Effector memory CD8-positive, alpha-beta T cell (primary cell): ENCODE measurements at regions not wholly inside any gene's neighbourhood (a gene's known extent, or its start where the extent isn't known, plus 50 kb on each side); places are given as distances from the start of the nearest gene placed in this dataset.
A peak's percentile ranks its signal among the peaks of the same experiment; 100 is the strongest.

Experiments
- ATAC-seq: fragments of 150-1000 bp; cut with Tn5 transposase; replicated peaks from 2 replicates; pipeline ENCODE4 v1.10.0; 2021; ENCODE audit warnings: mild to moderate bottlenecking, moderate library complexity
- DNase-seq, 3 experiments: peaks; one replicate each; pipeline ENCODE4 v3.0.0; 2021
- H3K27ac Mint-ChIP-seq, 2 donors: one replicate each; pipeline ENCODE4 v1.8.0; 2022; ENCODE audit warnings: mild to moderate bottlenecking in 2 of 2, mixed read lengths in 2 of 2, moderate library complexity in 2 of 2
- H3K27me3 Mint-ChIP-seq, 2 donors: one replicate each; pipeline ENCODE4 v1.8.0; 2022; ENCODE audit warnings: mixed read lengths in 2 of 2
- H3K36me3 Mint-ChIP-seq: one replicate; pipeline ENCODE4 v1.8.0; 2022; ENCODE audit warnings: mild to moderate bottlenecking, moderate library complexity, mixed read lengths; ENCODE audit not compliant: insufficient read depth
- H3K4me1 Mint-ChIP-seq, 2 donors: one replicate each; pipeline ENCODE4 v1.8.0; 2022; ENCODE audit warnings: low read depth in 2 of 2, mixed read lengths in 2 of 2
- H3K4me3 Mint-ChIP-seq, 2 donors: one replicate each; pipeline ENCODE4 v1.8.0; 2022; ENCODE audit warnings: mild to moderate bottlenecking in 2 of 2, mixed read lengths in 2 of 2, moderate library complexity in 2 of 2
- H3K9me3 Mint-ChIP-seq, 2 donors: one replicate each; pipeline ENCODE4 v1.8.0; 2022; ENCODE audit warnings: mixed read lengths in 2 of 2

- DNase-seq (no peak), ATAC-seq (no peak)
- Mint-ChIP-seq H3K9me3 (no peaks in the 10 kb centered on the region), H3K4me1 (peaks cover 48 to 49% of the 10 kb centered on the region in 2 donors), H3K27me3 (peaks cover 0 to 8% of the 10 kb centered on the region in 2 donors), H3K27ac (no peak overlapping the region), H3K4me3 (no peak overlapping the region), H3K36me3 (peaks cover 7% of the 10 kb centered on the region)
Measured at GRCh38 chr2:239606741-239607516, 206.1 kb upstream of the HDAC4 start.

GRCh38 chr2:239605976-239606375 lies 205.2 kb upstream of the HDAC4 start:
- H3K4me1 Mint-ChIP-seq: peaks cover 53 to 54% of the 10 kb centered on the region in 2 donors

GRCh38 chr2:239605409-239605808 lies 204.6 kb upstream of the HDAC4 start:
- Mint-ChIP-seq H3K9me3 (no peaks in the 10 kb centered on the region), H3K4me1 (peaks cover 50 to 53% of the 10 kb centered on the region in 2 donors), H3K27me3 (peaks cover 0 to 8% of the 10 kb centered on the region in 2 donors), H3K36me3 (peaks cover 4% of the 10 kb centered on the region), H3K4me3 (no peak overlapping the region), H3K27ac (no peak overlapping the region)
- ATAC-seq: no peak
- no peak for DNase-seq

More at GRCh38 chr2:239605976-239606375, 205.2 kb upstream of the HDAC4 start:
- Mint-ChIP-seq H3K27ac (no peak overlapping the region), H3K4me3 (no peak overlapping the region), H3K9me3 (no peaks in the 10 kb centered on the region), H3K36me3 (peaks cover 4% of the 10 kb centered on the region), H3K27me3 (peaks cover 0 to 8% of the 10 kb centered on the region in 2 donors)
- ATAC-seq (no peak), DNase-seq (no peak)

- DNase-seq (no peak), ATAC-seq (no peak)
- H3K4me3 Mint-ChIP-seq: no peak overlapping the region
- peaks cover 0 to 7% of the 10 kb centered on the region in 2 donors for H3K27me3 Mint-ChIP-seq
- no peaks in the 10 kb centered on the region for H3K36me3 Mint-ChIP-seq
- no peak overlapping the region for H3K27ac Mint-ChIP-seq
- H3K9me3 Mint-ChIP-seq: no peaks in the 10 kb centered on the region
- H3K4me1 Mint-ChIP-seq: peaks cover 44 to 47% of the 10 kb centered on the region in 2 donors
Measured at GRCh38 chr2:239604861-239605260, 204.0 kb upstream of the HDAC4 start.

- peak overlapping the region in 1 of 2 donors; percentile 19 for H3K4me3 Mint-ChIP-seq
- no peaks in the 10 kb centered on the region for H3K36me3 Mint-ChIP-seq
- H3K27ac Mint-ChIP-seq: peak overlapping the region; percentile 51 to 62
- no peak for DNase-seq
- H3K9me3 Mint-ChIP-seq: no peaks in the 10 kb centered on the region
- H3K4me1 Mint-ChIP-seq: peaks cover 32 to 36% of the 10 kb centered on the region in 2 donors
- peaks cover 0 to 4% of the 10 kb centered on the region in 2 donors for H3K27me3 Mint-ChIP-seq
- ATAC-seq: no peak
Measured at GRCh38 chr2:239603411-239604356, 202.9 kb upstream of the HDAC4 start.

DNA sequence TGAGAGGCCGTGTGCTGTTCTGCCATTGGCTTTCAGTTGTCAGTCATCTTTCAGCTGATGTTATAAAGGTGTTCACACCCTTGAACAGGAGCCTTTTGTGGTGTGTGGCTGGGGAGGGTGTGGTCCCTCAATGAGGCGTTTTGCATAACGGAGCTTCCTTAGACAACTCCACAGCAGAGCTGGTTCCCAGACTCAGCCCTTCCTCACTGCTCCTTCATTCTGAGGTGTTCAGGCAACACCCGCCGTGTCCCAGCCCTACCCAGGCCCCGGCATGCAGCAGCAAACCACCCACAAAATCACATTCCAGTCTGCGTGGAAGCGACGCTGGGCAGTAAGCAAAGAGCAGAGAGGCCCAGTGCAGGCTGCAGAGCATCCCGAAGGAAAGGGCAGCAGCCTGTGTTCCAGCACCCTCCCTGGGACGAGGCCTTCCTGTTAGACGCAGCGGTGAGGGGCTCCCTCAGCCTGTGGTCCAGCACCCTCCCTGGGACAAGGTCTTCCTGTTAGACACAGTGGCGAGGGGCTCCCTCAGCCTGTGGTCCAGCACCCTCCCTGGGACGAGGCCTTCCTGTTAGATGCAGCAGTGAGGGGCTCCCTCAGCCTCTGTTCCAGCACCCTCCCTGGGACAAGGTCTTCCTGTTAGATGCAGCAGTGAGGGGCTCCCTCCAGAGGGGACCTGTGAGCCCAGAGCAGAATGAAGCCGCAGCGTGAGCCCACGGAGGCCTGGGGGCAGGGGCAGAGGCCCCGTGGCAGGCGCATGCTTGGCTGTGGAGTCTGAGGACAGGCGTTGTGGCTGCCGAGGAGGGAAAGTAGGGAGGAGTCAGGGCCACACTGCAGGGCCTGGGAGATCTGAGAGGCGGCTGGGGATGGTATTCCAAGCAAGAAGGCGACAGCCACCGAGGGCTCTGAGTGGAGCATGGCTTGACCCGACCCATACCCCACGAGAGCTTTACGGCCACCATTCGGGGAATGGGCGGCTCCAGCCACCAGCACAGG lies 201.8 kb upstream of the HDAC4 start:
- peaks cover 31 to 32% of the 10 kb centered on the region in 2 donors for H3K4me1 Mint-ChIP-seq

GRCh38 chr2:239601880-239602279 lies 201.1 kb upstream of the HDAC4 start:
- no peak for DNase-seq
- H3K27ac Mint-ChIP-seq: peak overlapping the region; percentile 90 to 91
- no peaks in the 10 kb centered on the region for H3K36me3 Mint-ChIP-seq
- H3K4me3 Mint-ChIP-seq: peak overlapping the region; percentile 69 to 73
- H3K9me3 Mint-ChIP-seq: no peaks in the 10 kb centered on the region
- no peaks in the 10 kb centered on the region for H3K27me3 Mint-ChIP-seq
- ATAC-seq: no peak
- peaks cover 29 to 31% of the 10 kb centered on the region in 2 donors for H3K4me1 Mint-ChIP-seq

More for the DNA sequence above, 201.8 kb upstream of the HDAC4 start:
- Mint-ChIP-seq H3K36me3 (no peaks in the 10 kb centered on the region), H3K27me3 (peaks cover 0 to 4% of the 10 kb centered on the region in 2 donors), H3K4me3 (peak overlapping the region; percentile 69 to 73), H3K27ac (peak overlapping the region; percentile 90 to 91), H3K9me3 (no peaks in the 10 kb centered on the region)
- DNase-seq (peak; percentile 20 to 42 (median 27)), ATAC-seq (peak; percentile 92)

DNA sequence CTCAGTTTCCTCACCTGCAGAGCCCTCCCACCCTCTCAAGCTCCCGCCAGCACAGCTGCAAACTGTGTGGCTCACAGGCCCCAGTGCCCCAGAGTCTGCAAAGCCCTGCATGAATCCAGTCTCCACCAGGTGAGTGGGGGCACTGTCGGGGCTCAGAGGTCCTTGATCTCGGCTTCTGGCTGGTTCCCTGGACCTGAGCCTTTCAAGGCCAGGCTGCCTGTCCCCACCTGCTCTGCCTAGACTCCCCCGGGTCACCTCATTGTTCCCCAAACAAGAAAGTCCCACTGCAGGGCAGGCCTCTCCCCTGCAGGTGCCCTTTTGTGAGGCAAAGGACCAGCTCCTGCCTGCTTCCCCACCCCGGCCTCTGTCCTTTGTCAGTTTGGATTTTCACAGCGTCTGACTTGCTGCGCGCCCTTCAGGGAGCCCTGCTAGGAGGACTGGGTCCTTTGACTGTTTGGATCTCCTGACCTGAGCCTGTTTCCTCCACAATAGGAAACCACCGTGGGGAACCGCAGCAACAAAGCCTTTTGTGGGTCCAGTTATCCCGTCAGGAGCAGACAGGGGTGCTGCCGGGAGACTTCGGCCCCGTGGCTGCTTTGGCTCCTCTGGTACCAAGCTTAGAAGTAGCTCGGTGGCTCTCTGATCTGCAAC lies 200.5 kb upstream of the HDAC4 start:
- Mint-ChIP-seq H3K4me3 (peak overlapping the region in 1 of 2 donors; percentile 73), H3K27me3 (no peaks in the 10 kb centered on the region), H3K9me3 (no peaks in the 10 kb centered on the region), H3K4me1 (peaks cover 29 to 31% of the 10 kb centered on the region in 2 donors), H3K36me3 (no peaks in the 10 kb centered on the region), H3K27ac (peak overlapping the region; percentile 90 to 91)
- DNase-seq: no peak
- ATAC-seq: no peak

GRCh38 chr2:239600650-239601049 lies 199.8 kb upstream of the HDAC4 start:
- peaks cover 27 to 29% of the 10 kb centered on the region in 2 donors for H3K4me1 Mint-ChIP-seq
- ATAC-seq: no peak
- no peak overlapping the region for H3K4me3 Mint-ChIP-seq
- no peak overlapping the region for H3K27ac Mint-ChIP-seq
- H3K27me3 Mint-ChIP-seq: no peaks in the 10 kb centered on the region
- H3K9me3 Mint-ChIP-seq: no peaks in the 10 kb centered on the region
- no peaks in the 10 kb centered on the region for H3K36me3 Mint-ChIP-seq
- no peak for DNase-seq

- H3K4me3 Mint-ChIP-seq: no peak overlapping the region
- DNase-seq (no peak), ATAC-seq (no peak)
- H3K4me1 Mint-ChIP-seq: peaks cover 26 to 28% of the 10 kb centered on the region in 2 donors
- H3K27me3 Mint-ChIP-seq: no peaks in the 10 kb centered on the region
- peak overlapping the region in 1 of 2 donors; percentile 35 for H3K27ac Mint-ChIP-seq
- H3K9me3 Mint-ChIP-seq: no peaks in the 10 kb centered on the region
- no peaks in the 10 kb centered on the region for H3K36me3 Mint-ChIP-seq
Measured at GRCh38 chr2:239600001-239600593, 199.3 kb upstream of the HDAC4 start.

DNA sequence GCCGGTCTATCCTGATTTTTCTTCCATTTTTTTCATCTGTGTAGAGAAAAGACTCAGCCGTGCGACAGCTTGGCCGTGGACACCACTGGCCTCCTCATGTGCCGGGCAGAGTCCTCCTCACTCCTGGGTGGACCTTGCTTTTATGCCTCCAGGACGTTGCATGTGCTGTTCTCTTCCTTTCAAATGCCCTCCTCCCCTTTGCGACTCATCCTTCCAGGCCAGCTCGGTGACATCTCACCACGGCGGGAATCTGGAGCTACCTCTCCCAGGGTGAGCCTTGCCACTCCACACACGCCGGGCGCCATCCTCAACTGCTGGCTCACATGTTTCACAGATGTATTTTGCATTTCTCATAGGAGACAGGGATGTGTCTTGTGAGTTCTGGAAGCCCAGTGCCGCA lies 198.5 kb upstream of the HDAC4 start:
- Mint-ChIP-seq H3K27ac (no peak overlapping the region), H3K9me3 (no peaks in the 10 kb centered on the region), H3K4me3 (no peak overlapping the region), H3K36me3 (peaks cover 2% of the 10 kb centered on the region), H3K27me3 (no peaks in the 10 kb centered on the region), H3K4me1 (peaks cover 26 to 28% of the 10 kb centered on the region in 2 donors)
- ATAC-seq (no peak), DNase-seq (no peak)

DNA sequence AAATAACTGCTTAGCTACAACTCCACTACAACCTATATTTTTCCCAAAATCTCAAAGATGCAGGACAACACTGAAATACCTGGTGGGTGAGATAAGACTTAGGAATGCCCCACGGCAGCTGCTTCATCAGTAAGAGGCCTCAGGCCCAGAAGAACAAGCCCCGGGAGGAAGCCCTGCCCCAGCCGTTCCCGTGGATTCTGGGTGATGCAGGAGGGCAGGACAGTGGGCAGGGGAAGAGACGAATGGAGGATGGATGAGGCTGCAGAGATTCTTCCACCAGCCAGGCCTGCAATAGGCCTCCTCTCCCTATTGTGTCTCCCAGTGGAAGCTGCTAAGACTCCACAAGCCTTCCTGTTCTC lies 197.9 kb upstream of the HDAC4 start:
- DNase-seq: no peak
- Mint-ChIP-seq H3K9me3 (no peaks in the 10 kb centered on the region), H3K36me3 (peaks cover 2% of the 10 kb centered on the region), H3K4me3 (no peak overlapping the region), H3K27ac (no peak overlapping the region), H3K4me1 (peaks cover 23 to 29% of the 10 kb centered on the region in 2 donors), H3K27me3 (no peaks in the 10 kb centered on the region)
- no peak for ATAC-seq
